ENCODE measurements at regions not wholly inside any gene's neighbourhood (a gene's known extent, or its start where the extent isn't known, plus 50 kb on each side); places are given as distances from the start of the nearest gene placed in this dataset.

DNA sequence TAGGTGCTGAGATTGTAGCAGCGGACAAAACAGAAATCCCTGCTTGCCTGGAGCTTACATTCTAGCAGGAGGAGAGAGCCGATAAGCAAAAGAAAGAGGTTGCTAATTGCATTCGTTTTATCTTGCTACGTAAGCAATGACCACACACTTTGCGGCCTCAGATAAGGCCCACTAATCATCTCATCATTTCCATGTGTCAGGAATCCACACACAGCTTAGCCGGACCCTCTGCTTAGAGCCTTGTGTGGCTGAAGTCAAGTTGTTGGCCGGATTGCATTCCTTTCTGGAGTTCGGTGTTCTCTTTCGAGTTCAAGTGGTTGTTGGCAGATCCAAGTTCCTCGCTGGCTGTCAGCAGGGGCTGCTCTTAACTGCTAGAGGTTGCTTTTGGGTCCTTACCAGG, 101.6 kb downstream of the CHST1 start:
- TF ChIP-seq, protein P1, sequence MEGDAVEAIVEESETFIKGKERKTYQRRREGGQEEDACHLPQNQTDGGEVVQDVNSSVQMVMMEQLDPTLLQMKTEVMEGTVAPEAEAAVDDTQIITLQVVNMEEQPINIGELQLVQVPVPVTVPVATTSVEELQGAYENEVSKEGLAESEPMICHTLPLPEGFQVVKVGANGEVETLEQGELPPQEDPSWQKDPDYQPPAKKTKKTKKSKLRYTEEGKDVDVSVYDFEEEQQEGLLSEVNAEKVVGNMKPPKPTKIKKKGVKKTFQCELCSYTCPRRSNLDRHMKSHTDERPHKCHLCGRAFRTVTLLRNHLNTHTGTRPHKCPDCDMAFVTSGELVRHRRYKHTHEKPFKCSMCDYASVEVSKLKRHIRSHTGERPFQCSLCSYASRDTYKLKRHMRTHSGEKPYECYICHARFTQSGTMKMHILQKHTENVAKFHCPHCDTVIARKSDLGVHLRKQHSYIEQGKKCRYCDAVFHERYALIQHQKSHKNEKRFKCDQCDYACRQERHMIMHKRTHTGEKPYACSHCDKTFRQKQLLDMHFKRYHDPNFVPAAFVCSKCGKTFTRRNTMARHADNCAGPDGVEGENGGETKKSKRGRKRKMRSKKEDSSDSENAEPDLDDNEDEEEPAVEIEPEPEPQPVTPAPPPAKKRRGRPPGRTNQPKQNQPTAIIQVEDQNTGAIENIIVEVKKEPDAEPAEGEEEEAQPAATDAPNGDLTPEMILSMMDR (IDR thresholded peaks at IDR 0.05 in 8 of 11, conservative IDR thresholded peaks at IDR 0.05 in 3 of 11) = no peak
- TF ChIP-seq POLR2A (IDR thresholded peaks at IDR 0.05) = no peak
